ENCODE measurements at regions not wholly inside any gene's neighbourhood (a gene's known extent, or its start where the extent isn't known, plus 50 kb on each side); places are given as distances from the start of the nearest gene placed in this dataset.

DNA sequence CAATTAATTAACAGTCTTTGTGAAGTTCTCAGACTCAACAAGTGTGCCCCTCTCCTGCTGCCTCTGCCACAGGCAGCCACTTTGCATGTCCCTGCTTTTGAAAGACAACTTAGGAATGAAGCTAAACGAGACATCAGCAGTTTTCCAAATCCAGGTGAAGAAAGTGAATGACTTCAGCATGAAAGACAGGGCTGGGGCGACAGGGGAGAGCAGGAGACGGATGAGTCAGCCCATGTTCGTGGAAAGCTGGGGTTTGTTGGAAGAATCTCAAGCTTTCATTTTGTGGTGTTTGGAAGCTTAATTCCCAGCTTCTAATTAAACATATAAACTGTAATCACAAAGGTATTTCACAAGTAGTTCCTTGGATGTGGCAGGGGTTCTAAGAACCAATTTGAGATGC, 207.8 kb upstream of the MAP3K1 start:
- no peak for TF ChIP-seq POLR2AphosphoS5 (IDR thresholded peaks at IDR 0.05; ENCODE audit: low read depth, low read length)
- TF ChIP-seq POLR2A (IDR thresholded peaks at IDR 0.05; ENCODE audit: low read depth, low read length): no peak
- no peak for TF ChIP-seq TAF1 (IDR thresholded peaks at IDR 0.05; ENCODE audit: low read depth, low read length)
- no peak for TF ChIP-seq POU2F2 (IDR thresholded peaks at IDR 0.05; ENCODE audit: low read depth, low read length)

Measured in GM12891 (cell line).